Kidney capillary endothelial cell (primary cell): ENCODE measurements at regions not wholly inside any gene's neighbourhood (a gene's known extent, or its start where the extent isn't known, plus 50 kb on each side); places are given as distances from the start of the nearest gene placed in this dataset.
"Not testable (repeated sequence)": the region's sequence is repeated elsewhere in the genome, so short reads cannot be mapped to it uniquely, and the experiment has no call there.

Source experiments
- DNase-seq: peaks from one replicate; pipeline ENCODE4 v3.0.0-alpha.2; 2018; ENCODE audit warnings: low spot score

DNA sequence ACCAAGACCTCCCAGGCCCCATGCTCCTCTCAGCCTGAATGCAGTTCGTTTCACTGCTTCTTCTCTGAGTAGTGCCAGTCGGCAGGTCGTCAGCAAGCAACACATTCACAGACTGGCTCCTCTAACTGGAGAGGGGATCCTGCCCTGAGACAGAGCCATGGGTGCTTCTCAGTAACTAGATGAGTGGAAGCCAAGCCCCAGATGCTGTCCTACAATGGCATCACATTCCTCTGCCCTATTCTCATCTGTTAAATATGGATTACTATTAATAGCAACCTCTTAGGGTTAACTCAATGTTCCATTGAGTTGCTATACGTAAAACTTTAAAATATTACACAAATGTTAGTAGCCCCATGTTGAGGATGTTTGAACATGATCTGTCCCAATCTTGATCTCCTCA is 84.2 kb upstream of the S1PR1 start:
- DNase-seq = no peak

DNA sequence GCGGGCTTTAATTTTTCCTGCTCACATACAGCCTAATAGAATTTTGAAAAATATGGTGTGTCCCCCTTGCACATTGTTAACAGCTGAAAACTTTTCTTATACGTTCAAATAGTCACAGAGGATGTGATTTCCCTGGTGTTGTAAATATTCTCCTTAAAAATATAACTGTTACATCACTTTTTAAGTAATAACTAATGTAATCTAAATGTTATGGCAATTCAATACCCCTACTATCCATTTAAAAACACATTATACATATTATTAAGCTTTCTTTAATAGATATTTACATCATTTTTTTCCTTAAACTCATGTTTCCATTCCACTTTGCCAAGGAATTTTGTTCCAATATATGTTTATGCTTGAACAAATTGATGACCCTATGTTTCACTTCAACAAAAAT is 85.5 kb upstream of the S1PR1 start:
- no peak for DNase-seq

DNA sequence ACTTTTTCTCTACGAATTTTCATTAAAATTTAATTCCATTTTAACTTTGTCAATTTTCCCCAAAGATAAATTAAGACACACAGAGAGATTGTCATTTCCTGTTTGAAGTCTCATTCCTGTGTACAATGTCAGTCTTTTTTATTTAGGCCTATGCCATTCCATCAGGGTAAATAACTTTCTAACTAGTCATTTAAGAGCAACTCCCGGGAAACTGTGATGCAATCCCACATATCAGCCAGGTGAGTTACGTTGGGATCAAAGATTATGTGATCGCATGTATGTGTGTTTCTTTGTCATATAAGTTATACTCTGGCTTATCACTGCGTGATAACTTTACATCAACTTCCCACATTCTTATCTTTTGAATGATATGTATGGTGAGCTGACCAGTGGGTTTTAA is 86.1 kb upstream of the S1PR1 start:
- DNase-seq = peak; percentile 65

DNA sequence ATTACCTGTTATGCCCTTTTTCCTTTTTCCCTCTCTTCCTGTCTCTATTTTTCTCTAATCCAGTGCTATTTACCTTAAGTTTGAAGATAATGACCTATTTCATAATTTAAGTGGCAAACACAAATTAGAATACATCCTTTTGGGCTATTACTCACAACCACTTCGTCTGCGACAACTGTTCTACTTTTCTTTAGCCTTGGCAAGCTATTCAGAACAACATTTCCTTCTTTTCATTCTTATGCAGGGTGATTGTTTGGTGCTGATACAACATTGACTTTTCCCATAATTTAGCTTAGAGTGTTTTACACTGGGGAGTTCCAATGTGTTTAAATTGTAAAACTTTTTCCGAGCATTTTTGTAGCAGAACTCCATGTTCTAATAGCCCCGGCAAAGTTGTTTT is 86.6 kb upstream of the S1PR1 start:
- DNase-seq = no peak

DNA sequence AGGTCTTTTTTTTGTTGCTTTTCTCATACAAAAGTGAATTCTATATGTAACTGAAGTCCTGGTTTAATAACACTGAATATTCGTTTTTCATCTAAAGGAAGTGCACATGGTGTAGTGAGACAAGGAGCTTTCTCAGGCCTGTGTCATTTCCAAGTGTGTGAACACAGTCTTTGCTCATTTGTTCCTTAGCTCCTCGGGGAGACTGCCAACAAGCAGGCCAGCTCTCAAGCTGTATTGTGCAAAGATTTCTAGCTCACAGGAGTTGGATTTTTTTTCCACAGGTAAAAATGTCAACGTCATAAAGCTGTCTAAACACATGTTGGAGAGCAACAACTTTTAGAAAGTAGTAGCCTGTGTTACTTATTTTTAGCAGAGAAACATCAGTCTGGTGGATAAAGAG is 87.8 kb upstream of the S1PR1 start:
- peak; percentile 60 for DNase-seq

DNA sequence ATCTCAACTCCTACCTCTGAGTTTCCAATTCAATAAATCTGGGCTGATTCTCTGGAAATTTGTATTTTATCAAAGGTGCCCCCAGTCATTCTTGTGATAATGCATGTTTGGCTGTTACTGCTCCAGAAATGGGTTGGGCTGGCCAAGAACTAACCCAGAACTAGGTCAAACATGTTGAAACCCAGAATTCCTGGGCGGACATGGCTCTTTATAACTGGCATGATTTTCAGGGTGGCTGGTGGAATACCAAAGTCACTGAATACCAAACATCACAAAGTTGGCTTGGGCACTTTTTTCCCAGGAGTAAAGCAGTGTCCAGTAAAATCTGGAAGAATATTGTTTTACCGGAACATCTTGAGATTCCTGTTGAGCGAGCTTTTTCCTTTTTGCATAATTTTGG is 89.4 kb upstream of the S1PR1 start:
- no peak for DNase-seq

DNA sequence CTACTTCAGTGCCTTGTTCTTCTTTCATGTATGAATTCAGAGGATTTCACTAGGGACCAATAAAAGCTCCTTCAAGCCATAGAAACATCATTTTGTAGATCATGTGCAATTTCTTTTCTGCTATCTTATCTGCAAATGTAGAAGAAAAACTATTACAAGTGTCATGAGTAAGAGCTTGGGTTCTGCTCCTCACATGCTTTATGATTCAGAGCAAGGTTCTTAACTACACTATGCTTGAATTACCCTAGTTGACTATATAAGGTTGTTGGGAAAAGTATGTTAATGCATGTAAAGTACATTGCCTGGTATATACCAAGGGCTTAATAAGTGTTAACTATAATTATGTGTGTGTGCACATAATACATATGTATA is 91.4 kb upstream of the S1PR1 start:
- DNase-seq = no peak

DNA sequence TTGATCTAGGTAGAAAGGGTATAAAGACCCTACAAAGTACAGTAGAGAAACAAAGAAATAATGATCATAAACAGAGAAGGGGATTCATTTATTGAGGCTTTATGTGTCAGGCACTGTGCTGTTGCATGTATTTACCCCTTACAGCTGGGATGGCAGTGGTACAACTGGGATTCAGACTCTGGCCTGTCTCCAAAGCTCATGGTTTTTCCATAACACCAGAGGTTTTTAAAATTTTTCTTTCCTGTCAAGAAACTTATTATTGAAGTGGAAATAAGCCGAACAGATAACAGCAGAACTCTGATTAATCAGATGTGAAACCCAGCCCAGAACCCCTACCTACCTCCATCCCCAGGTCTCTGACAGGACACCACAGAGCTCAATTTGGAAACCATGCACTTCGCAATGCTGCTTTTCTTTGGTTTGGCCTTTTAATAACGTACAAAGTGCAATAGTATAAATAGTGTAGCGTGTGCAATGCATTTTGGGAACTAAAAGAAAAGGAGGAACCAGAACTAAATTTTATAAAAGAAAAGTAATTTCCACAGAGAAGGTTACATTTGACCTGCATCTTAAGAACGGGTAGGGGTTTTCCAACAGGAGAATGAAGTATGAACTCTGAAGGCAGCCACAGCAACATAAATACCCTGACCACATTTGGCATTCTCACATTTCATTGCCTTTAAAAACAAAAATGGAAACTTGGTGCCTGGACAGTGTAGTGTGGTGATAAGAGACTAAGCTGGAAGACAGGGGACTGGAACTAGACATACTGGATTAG is 92.0 kb upstream of the S1PR1 start:
- DNase-seq = no peak

DNA sequence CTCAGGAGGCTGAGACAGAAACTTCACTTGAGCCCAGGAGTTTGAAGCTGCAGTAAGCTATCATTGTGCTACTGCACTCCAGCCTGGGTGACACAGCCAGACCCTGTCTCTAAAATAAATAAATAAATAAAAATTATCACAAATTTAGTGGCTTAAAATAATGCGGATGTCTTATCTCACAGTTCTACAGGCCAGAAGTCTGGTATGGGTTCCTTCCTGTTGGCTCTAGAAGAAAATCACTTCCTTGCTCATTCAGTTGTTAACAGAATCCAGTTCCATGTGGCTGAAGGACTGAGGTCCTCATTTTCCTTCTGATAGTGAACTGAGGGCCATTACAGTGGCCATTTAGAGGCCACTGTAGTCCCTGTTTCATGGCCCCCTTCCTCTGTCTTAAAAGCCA is 94.6 kb upstream of the S1PR1 start:
- DNase-seq = no peak

DNA sequence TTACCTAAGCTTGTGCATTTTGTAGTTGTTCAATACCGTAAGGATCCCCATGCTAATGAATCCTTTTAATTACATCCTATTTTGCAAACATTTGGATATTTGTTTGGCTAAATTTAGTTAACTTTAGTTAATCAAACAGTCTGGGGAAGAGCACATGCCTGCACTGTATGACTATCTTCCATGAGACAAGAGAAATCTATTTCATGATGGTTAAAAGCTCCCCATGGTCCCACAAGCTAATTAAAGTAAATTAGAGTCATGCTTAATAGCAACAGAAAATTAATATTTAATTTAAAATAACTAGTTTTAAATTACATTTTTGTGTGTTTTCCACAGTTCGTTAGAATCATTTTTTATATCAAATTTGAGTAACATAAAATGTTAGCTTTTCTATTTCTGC is 95.4 kb upstream of the S1PR1 start:
- DNase-seq = no peak

DNA sequence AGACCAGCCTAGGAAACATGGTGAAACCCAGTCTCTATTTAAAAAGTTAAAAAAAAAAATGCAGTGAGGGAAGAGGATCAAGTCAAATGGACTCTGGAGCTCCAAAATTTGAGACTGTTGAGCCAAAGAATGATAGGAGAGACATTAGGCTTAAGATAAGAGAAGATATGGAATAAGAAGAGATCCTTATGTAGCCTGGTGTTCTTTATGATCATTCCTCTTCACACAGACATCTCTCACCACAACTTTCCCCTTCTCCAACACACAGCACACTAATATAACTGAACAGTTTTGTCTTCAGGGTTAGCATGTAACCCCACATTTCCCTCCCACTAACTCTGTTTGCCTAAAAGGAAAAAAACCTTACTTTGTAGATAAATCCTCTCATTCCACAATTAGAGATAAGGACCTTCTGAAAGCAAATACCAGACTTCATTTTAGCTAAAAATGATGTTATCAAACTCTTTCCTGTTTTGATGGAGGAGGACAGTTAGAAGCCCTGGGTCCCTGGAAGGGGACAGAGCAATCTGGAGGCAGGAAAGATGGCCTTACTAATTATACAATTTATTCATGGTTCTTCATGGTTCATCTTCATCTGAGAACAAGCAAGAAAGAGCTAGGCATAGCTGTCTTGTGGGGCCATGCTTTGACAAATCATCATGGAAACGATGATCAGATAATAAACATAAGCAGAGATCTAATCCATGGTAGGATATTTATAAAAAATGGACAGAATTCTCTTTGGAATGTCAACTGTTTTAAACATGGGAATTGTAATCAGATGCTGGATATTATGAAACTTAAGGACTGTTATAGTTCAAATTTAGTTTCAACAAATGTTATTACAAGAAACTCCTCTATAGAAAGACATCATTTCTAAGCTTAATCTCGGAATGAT is 96.7 kb upstream of the S1PR1 start:
- no peak for DNase-seq

DNA sequence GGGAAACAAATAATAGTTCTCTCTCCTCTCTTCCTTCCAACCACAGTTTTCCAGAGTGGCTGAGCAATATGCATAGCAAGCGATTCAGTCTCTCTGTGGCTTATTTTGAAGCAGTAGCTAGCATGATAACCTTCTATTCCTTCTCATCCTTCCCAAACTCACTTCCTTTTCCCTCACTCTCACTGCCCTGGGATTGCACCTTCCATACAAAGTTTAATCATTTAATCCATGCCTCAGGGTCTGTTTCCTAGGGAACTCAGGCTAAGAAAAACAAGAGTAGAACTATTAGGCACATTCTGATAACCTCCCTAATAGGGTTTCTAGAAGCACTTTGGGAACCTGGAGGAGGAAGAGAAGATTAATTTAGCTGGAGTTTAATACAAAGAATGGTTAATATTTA is 97.7 kb upstream of the S1PR1 start:
- no peak for DNase-seq

DNA sequence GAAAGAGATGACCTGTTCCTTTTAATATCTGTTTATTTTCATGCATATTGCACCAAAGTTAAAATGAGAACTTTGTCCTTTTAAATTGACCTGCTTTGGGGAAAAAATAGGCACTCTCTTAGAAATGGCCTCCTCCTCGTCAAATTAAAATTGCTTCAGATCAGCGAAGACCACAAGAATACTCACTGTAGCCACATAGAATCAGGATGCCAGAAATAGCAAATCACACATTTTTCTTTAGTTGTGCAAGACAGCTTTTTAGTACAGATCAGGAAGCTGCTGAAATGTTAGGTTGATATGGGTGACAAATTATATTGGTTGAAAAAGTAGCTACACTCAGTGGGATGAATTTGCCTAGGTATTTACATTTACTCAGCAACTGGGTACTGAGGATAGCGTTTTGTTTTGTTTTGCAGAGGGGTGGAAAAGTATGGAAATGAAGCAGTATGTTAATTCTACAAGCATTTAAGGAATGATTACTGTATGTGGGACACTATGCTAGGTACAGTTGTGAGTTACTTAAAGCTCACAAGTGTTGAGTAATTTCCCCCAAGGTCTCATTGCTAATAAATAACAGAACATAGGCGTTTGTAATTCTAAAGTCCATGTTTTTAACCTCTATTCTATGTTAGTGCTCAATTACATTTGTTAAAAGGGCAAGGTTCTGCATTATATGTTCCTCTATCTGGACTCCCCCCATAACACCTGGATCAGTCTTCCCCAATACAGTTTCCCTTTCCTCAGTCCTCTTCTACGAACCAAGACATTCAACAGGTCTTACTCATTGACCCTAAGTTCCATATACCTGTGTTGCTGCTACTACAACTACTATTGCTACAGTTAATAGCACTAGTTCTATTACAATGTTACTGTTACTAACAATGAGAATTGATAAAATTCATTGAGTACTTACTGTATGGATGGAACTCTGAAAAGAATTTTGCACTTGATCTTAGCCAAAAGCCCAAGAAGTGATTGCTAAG is 99.4 kb upstream of the S1PR1 start:
- DNase-seq = no peak

DNA sequence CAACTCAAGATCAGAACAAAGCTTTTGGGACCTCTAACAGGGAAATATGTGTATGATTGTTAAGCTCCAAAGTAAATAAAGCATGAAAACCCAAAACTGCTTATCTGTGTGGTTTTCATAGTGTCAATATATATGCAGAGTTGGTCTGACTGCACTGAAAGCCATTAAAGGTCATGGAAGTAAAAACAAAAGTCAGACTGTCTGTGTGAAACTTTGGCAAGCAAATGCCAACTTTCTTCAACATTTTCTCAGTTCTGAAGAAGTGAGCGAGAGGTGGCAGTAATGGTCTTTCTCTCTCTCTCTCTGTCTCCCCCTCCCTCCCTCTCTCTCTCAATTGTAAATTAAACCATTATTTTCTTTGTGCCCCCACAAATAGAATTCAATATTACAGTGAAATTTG is 100.1 kb upstream of the S1PR1 start:
- peak; percentile 67 for DNase-seq

DNA sequence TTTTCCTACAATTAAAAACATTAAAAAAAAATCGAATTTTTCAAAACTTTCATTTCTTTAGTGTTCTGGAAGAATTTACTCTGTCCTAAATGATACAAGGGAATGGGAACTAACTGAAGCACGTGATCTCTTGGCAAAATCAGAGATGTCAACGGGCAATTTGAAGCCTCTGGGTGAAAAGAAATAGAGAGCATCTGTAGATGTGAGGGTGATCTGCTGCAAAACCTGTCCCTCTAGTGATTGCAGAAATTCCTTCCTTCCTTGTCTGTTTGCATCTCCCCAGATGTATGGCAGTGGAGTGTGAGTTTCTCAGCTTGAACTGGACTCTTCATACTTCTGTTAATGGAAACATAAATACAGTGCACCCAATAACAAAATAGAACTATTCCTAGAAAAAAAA is 100.5 kb upstream of the S1PR1 start:
- no peak for DNase-seq

DNA sequence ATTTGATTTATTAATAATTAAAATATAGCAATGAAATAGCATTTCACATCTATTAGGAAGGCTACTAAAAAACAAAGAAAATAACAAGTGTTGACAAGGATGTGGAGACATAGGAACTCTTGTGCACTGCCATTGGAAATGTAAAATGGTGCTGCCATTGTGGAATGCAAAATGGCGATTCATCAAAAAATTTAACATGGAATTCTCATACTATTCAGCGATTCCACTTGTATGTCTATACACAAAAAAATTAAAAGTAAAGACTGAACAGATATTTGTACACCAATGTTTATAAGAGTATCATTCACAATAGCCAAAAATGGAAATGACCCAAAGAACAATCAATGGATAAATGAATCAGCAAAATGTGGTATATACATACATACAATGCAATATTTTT is 101.3 kb upstream of the S1PR1 start:
- DNase-seq = no peak

DNA sequence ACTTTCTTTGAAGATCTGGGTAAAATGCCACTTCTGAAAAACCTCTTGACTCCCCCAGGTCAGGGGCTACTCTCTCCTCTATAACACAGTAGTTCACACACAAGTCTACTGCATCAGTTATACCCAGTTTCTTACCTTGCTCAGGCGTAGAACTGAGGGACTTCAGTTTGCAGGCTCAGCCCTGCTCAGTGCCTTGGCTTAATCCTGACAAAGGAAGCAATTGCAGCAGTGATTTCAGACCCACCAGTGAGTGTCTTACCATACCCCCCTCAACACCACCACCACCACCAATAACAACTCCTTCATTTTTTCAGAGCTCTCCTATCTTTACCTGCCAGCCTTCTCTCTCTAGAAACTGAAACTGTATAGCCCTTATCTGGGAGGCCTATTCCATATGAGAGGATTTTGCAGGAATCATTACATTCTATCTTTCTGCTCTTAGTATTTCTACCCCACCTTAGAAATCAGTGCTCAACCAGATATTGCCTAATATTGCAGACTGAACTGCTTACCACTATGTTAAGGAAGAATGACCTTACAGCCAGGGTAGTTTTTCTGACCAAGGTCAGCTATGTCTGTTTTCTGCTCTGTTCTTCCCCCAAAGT is 105.5 kb upstream of the S1PR1 start:
- DNase-seq = no peak

DNA sequence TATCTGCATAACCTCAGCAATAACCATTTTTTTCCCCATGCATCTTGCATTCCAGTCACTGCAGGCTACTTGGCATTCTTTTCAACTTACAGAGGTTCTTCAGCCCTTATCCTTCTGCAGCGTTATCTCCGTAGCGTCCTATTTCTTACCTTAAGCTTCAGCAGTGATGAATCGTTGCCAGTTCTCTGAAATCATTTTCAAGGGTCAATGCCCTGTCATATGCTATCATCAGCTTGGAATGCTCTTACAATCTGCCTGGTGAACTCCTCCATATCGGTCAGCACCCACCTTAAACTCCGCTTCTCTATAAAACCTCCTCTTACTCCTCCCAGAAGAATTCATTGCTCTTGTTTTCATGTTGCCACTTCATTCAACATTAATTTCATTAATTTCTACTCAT is 105.1 kb upstream of the DPH5 start:
- no peak for DNase-seq

DNA sequence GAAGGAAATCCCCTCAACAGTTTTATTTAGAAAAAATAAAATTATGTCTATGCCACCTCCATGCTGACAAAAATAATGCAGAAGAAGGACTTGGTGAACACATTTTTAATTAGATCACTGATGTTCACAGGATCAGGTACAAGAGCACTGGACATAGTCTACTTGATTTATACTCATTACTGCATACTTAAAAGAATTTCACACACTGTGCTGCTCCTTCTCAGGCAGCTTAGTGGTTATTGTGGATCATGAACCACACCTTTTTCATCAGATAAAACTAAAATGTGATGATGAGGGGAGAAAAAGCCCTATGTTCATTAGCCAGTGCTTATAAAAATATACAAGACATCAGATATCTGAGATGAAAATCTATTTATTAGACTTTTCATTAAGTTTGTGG is 103.3 kb upstream of the DPH5 start:
- no peak for DNase-seq

DNA sequence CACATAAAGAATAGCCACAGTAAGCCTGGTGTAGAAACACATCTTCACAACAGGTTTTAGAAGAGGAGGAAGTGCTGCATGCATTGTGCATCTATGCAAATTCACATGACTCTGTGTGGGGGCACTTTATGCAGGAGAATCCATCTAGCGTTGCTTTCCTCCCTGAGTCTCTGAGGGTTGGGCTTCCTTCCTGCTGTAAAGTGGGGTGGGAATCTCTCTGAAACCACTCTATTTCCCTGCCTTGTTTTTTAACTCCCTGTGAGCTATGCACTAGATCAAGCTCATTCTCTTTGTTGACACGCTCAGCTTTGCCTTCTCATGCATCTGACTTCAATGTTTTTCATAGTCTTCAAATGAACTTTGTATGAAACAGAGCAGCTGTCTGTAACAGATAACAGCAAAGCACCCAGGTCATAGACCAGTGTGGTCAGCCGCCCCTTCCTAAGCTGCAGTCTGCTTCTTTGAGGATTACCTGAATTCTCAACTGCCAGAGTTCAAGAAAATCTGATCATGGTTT is 102.7 kb upstream of the DPH5 start:
- DNase-seq = no peak

DNA sequence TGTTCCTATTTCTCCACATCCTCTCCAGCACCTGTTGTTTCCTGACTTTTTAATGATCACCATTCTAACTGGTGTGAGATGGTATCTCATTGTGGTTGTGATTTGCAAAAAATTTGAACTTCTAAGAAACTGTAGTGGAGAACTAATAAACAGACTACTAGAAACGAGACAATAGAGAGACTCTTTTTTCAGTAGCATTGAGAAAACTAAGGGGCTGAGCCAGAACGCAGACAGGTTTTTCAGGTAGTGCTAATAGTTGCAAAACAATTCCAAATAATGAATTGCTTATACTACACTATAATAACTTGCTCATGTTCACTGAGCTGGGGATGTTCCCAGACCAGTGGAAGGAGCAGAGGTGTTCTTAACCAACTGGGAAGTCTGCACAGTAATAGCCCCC is 98.8 kb upstream of the DPH5 start:
- DNase-seq = no peak

DNA sequence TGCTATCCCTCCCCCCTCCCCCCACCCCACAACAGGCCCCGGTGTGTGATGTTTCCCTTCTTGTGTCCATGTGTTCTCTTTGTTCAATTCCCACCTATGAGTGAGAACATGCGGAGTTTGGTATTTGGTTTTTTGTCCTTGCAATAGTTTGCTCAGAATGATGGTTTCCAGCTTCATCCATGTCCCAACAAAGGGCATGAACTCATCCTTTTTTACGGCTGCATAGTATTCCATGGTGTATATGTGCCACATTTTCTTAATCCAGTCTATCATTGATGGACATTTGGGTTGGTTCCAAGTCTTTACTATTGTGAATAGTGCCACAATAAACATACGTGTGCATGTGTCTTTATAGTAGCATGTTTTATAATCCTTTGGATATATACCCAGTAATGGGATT is 98.3 kb upstream of the DPH5 start:
- DNase-seq = not testable (repeated sequence)
